SH-SY5Y (cell line): ENCODE measurements at regions not wholly inside any gene's neighbourhood (a gene's known extent, or its start where the extent isn't known, plus 50 kb on each side); places are given as distances from the start of the nearest gene placed in this dataset.

Source experiments
- GATA2 ChIP-seq: IDR thresholded peaks from 2 replicates; pipeline ENCODE4 v1.6.1; 2011; ENCODE audit warnings: mild to moderate bottlenecking, low read depth, low read length
- GATA3 ChIP-seq: IDR thresholded peaks from 2 replicates; pipeline ENCODE4 v1.6.1; 2011; ENCODE audit warnings: low read depth, mild to moderate bottlenecking, low read length, moderate library complexity

- TF ChIP-seq GATA3 = no peak
- TF ChIP-seq GATA2 = no peak
These were observed 222.4 kb downstream of the ANTXR2 start for GRCh38 chr4:79850626-79851025.

GRCh38 chr4:79848329-79848728 is 224.7 kb downstream of the ANTXR2 start:
- TF ChIP-seq GATA3 = no peak

- no peak for TF ChIP-seq GATA3
- no peak for TF ChIP-seq GATA2
These were observed 225.6 kb downstream of the ANTXR2 start for GRCh38 chr4:79847411-79847810.

GRCh38 chr4:79842162-79842561 is 230.9 kb downstream of the ANTXR2 start:
- TF ChIP-seq GATA3 = no peak
- no peak for TF ChIP-seq GATA2

- TF ChIP-seq GATA3 (no peak), GATA2 (no peak)
These were observed 239.2 kb downstream of the ANTXR2 start for GRCh38 chr4:79833857-79834256.

- TF ChIP-seq GATA2 (peak; percentile 89), GATA3 (peak; percentile 78)
These were observed 241.1 kb downstream of the ANTXR2 start for GRCh38 chr4:79831701-79832514.

- TF ChIP-seq GATA3 (peak; percentile 90), GATA2 (peak; percentile 95)
These were observed 241.9 kb downstream of the ANTXR2 start for GRCh38 chr4:79831119-79831528.

GRCh38 chr4:79827283-79827682 is 245.7 kb downstream of the ANTXR2 start:
- TF ChIP-seq GATA3 = no peak
- TF ChIP-seq GATA2 = no peak

- TF ChIP-seq GATA2 = no peak
- no peak for TF ChIP-seq GATA3
These were observed 249.8 kb downstream of the ANTXR2 start for GRCh38 chr4:79823148-79823763.

GRCh38 chr4:79820427-79820826 is 252.6 kb downstream of the ANTXR2 start:
- no peak for TF ChIP-seq GATA3
- no peak for TF ChIP-seq GATA2

- TF ChIP-seq GATA3 = no peak
These were observed 275.0 kb downstream of the ANTXR2 start for GRCh38 chr4:79798047-79798446.

- no peak; the same call in 1 of the 2 replicates for TF ChIP-seq GATA2
- no peak for TF ChIP-seq GATA3
These were observed 276.1 kb downstream of the ANTXR2 start for GRCh38 chr4:79796948-79797347.

- TF ChIP-seq GATA2 = no peak
- TF ChIP-seq GATA3 = no peak
These were observed 284.1 kb downstream of the ANTXR2 start for GRCh38 chr4:79788884-79789283.

GRCh38 chr4:79780129-79780528 is 292.9 kb downstream of the ANTXR2 start:
- TF ChIP-seq GATA3 (no peak), GATA2 (no peak)

GRCh38 chr4:79772510-79772909 is 300.5 kb downstream of the ANTXR2 start:
- no peak for TF ChIP-seq GATA3
- no peak for TF ChIP-seq GATA2
